Pancreas (tissue), 10 donors: ENCODE measurements at regions not wholly inside any gene's neighbourhood (a gene's known extent, or its start where the extent isn't known, plus 50 kb on each side); places are given as distances from the start of the nearest gene placed in this dataset.

ENCODE experiments used
- ATAC-seq, 4 donors: fragments of 200-7000 bp; cut with Tn5 transposase; one replicate each; pipeline versions ENCODE4 v1.8.0 to v1.9.1; 2020; ENCODE audit warnings: mild to moderate bottlenecking in 4 of 4, moderate library complexity in 4 of 4
- DNase-seq, 6 donors: peaks; one replicate each; pipeline ENCODE4 v3.0.0-alpha.2; 2020
- FAIRE-seq: peaks from 2 replicates; lab custom pipeline; 2012; peaks lifted over from hg19 to GRCh38; lab: Jason Lieb, UNC
- H3K27ac ChIP-seq, 4 donors: fragments of 200-600 bp; sonication (generic); 1 replicate in 3 of 4; 2 replicates in 1 of 4; pipeline versions ENCODE4 v1.5.0 to v1.8.0; 2020
- H3K27me3 ChIP-seq, 4 donors: fragments of 200-600 bp; one replicate each; pipeline ENCODE4 v1.8.0; 2021
- H3K36me3 ChIP-seq, 3 donors: fragments of 200-600 bp; sonication (generic) in 1 of 3; one replicate each; pipeline versions ENCODE4 v1.5.0 to v1.8.0; 2020 to 2021
- H3K4me1 ChIP-seq, 3 donors: fragments of 200-600 bp; one replicate each; pipeline ENCODE4 v1.8.0; 2021
- H3K4me3 ChIP-seq, 4 donors: fragments of 200-600 bp; sonication (generic) in 2 of 4; one replicate each; pipeline versions ENCODE4 v1.5.0 to v1.8.0; 2020 to 2021
- H3K9me3 ChIP-seq, 4 donors: fragments of 200-600 bp; one replicate each; pipeline ENCODE4 v1.8.0; 2021
- CTCF ChIP-seq, 4 donors: fragments of 200-600 bp; sonication (generic) in 3 of 4; IDR thresholded peaks; one replicate each; pipeline versions ENCODE4 v1.5.0 to v1.8.0; 2021; ENCODE audit warnings: antibody characterized with exemption in 4 of 4
- WGBS, 2 donors: extraction: QIAGEN DNeasy Blood & Tissue Kit; methylation state at CpG; one replicate each; pipeline ENCODE4 v1.1.7; 2013; 5-methylcytosine and 5-hydroxymethylcytosine counted together
- intact Hi-C, 3 donors: fragments of 100-400 bp; cut with DNase I; formaldehyde crosslinking; loops; one replicate each; pipeline versions ENCODE4 v1.11.1 to v1.14.2; 2022
- donor health status: healthy with polysubstance abuse.
- donor health status: DM: no; HTN: no; CAD: no; lungs with moderate emphysema.
- donor health status: DM: no; HTN: no; CAD: no.
- donor health status: control.
- donor health status: control.
- donor health status: Bipolar disorder and iron deficiency.
- donor health status: DM: yes; HTN: yes; CAD: no.
- donor health status: DM: no; HTN: no; CAD: no.
- donor health status: DM: no; HTN: no; CAD: no.
- donor health status: DM: yes; HTN: yes; CAD: no.

- no peak for DNase-seq
- intact Hi-C loops, result no loop called here
- Histone ChIP-seq H3K4me1 (peaks cover 0 to 10% (median 8%) of the 10 kb centered on the region in 3 donors), H3K9me3 (no peaks in the 10 kb centered on the region), H3K4me3 (no peak overlapping the region), H3K27me3 (no peaks in the 10 kb centered on the region), H3K36me3 (no peaks in the 10 kb centered on the region), H3K27ac (no peak overlapping the region)
- TF ChIP-seq CTCF (IDR thresholded peaks at IDR 0.05), result no peak
- WGBS, 2 donors, result 85 to 92% methylated on average over 5 of the region's 5 CpGs
- FAIRE-seq, result no peak
- no peak for ATAC-seq
These were observed 93.9 kb downstream of the RASSF10 start for GRCh38 chr11:13102865-13103539.

GRCh38 chr11:13103962-13104554 lies 94.9 kb downstream of the RASSF10 start:
- Histone ChIP-seq H3K4me3 (no peak overlapping the region), H3K27ac (no peak overlapping the region), H3K36me3 (no peaks in the 10 kb centered on the region), H3K27me3 (no peaks in the 10 kb centered on the region), H3K4me1 (peaks cover 0 to 10% (median 8%) of the 10 kb centered on the region in 3 donors), H3K9me3 (no peaks in the 10 kb centered on the region)
- intact Hi-C loops, result no loop called here
- DNase-seq, result no peak
- ATAC-seq, result no peak
- no peak for TF ChIP-seq CTCF (IDR thresholded peaks at IDR 0.05)
- WGBS, 2 donors, result 46 to 68% methylated on average over 2 of the region's 2 CpGs
- no peak for FAIRE-seq

GRCh38 chr11:13104619-13105236 lies 95.6 kb downstream of the RASSF10 start:
- Histone ChIP-seq H3K9me3 (no peaks in the 10 kb centered on the region), H3K36me3 (no peaks in the 10 kb centered on the region), H3K4me3 (no peak overlapping the region), H3K27ac (no peak overlapping the region), H3K27me3 (no peaks in the 10 kb centered on the region), H3K4me1 (peaks cover 0 to 10% (median 8%) of the 10 kb centered on the region in 3 donors)
- ATAC-seq, result peak in 3 of 4 donors; percentile 20 to 27 (median 25)
- no peak for FAIRE-seq
- intact Hi-C loops, result no loop called here
- TF ChIP-seq CTCF (IDR thresholded peaks at IDR 0.05), result no peak
- no peak for DNase-seq
- 36 to 37% methylated on average over 5 of the region's 5 CpGs for WGBS, 2 donors

GRCh38 chr11:13105237-13105844 lies 96.2 kb downstream of the RASSF10 start:
- Histone ChIP-seq H3K4me1 (peaks cover 0 to 10% (median 8%) of the 10 kb centered on the region in 3 donors), H3K36me3 (no peaks in the 10 kb centered on the region), H3K27me3 (no peaks in the 10 kb centered on the region), H3K27ac (no peak overlapping the region), H3K9me3 (no peaks in the 10 kb centered on the region), H3K4me3 (no peak overlapping the region)
- ATAC-seq, result peak in 3 of 4 donors; percentile 59 to 71 (median 60)
- peak in 3 of 6 donors; percentile 22 to 58 (median 33) for DNase-seq
- intact Hi-C loops, result no loop called here
- no peak for TF ChIP-seq CTCF (IDR thresholded peaks at IDR 0.05)
- no peak for FAIRE-seq
- 5 to 7% methylated on average over 4 of the region's 4 CpGs for WGBS, 2 donors
